Activated T-cell treated with anti-CD3 and anti-CD28 coated beads, Interleukin-2, amount 50 U/mL, for 1 hour (primary cell): ENCODE measurements at regions not wholly inside any gene's neighbourhood (a gene's known extent, or its start where the extent isn't known, plus 50 kb on each side); places are given as distances from the start of the nearest gene placed in this dataset.
"Not testable (repeated sequence)": the region's sequence is repeated elsewhere in the genome, so short reads cannot be mapped to it uniquely, and the experiment has no call there.

Experiments used
- DNase-seq: peaks from one replicate; pipeline ENCODE4 v3.0.0-alpha.2; 2020

DNA sequence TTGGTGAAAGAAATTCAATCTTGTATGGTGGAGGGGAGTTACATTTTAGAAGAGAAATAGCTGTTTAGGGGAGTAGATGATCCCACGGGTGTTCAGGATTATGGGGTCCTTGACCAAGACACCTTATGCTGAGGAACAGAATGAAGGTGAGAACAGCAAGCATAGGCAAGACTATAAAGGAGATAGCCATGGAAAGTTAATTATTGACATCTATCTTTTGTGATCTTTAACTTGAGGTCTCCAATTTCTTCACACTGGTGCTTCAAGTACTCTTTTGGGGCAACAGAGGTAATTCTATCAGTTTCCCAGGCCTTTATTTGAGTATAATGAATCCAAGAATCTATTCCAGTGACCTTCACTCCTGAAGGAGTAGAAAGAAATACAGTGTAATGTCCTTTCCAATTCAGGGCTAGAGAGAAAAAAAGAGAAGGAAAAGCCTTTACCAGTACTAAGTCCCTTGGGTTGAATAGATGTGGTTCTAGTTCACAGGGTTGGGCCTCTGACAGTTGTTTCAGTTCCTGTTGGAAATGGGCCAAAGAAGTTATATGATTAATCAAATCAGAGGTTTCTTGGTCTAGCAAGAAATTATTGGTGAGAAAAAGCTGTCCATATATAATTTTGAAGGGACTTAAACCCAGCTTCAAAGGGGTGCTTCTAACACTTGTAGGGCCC is 2104.1 kb upstream of the ACO1 start:
- DNase-seq: no peak

DNA sequence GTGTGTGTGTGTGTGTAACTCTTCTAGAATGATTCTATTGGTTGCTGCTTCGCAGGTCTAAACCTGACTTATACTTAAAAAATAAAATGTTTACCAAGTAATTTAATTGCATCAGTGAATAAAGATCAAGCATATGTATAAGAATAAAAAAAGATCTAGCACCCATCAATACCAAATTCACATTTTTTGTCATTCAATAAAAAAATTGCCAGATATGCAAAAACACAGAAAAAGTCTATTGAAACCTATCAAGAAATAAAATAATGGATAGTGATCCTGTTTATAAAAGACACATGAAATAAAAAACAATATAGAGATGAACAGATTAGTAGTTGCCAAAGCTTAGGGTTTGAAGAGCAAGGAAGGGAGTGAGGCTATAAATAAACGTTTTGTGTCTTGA is 2095.0 kb upstream of the ACO1 start:
- no peak for DNase-seq

GRCh38 chr9:30292026-30292425 is 2092.4 kb upstream of the ACO1 start:
- not testable (repeated sequence) for DNase-seq

DNA sequence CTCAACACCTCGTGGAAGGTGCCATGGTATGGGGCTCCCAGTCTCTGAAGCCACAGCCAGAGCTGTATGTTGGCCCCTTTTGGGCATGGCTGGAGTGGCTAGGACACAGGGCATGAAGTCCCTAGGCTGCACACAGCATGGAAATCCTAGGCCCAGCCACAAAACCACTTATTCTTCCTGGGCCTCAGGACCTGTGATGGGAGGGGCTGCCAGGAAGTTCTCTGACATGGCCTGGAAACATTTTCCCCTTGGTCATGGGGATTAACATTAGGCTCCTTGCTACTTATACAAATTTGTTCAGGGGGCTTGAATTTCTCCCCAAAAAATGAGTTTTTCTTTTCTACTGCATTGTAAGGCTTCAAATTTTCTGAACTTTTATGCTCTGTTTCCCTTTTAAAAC is 2091.2 kb upstream of the ACO1 start:
- DNase-seq: no peak

DNA sequence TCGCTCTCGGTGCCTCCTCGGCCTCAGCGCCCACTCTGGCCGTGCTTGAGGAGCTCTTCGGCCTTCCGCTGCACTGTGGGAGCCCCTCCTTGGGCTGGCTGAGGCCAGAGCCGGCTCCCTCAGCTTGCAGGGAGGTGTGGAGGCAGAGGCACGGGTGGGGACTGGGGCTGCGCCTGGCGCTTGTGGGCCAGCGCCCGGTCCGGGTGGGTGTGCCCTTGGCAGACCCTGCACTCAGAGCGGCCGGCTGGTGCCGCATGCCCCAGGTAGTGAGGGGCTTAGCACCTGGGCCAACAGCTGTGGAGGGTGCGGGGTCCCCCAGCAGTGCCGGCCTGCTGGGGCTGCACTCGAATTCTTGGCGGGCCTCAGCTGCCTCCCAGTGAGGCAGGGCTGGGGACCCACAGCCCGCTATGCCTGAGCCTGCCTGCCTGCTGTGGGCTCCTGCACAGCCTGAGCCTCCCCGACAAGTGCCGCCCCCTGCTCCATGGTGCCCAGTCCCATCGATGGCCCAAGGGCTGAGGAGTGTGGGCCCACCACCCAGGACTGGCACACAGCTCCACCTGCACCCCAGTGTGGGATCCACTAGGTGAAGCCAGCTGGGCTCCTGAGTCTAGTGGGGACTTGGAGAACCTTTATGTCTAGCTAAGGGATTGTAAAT is 2085.2 kb upstream of the ACO1 start:
- no peak for DNase-seq

- DNase-seq: no peak
Observed at GRCh38 chr9:30301271-30301963, 2083.0 kb upstream of the ACO1 start.

- no peak for DNase-seq
Observed at GRCh38 chr9:30310711-30311110, 2073.7 kb upstream of the ACO1 start.

DNA sequence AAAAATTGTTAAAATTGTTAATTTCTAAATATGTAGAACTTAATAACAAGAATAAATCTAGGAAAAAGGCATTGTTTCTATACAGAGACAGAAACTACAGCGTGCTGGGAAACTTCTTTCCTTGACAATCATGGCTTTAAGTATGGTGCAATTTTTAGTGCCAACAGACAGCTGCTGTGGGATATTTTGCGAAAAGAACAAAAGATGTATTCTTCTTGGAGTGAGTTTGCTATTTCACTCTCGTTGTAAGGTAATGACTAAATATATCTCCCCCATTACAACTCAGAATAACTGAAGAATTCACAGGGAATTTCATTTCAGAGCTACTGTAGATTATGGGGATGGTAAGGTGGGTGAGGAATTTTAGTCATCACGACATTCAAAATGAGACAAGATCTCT is 2055.0 kb upstream of the ACO1 start:
- no peak for DNase-seq

- DNase-seq: no peak
Observed at GRCh38 chr9:30348904-30349303, 2035.5 kb upstream of the ACO1 start.

GRCh38 chr9:30349526-30350513 is 2034.6 kb upstream of the ACO1 start:
- no peak for DNase-seq

DNA sequence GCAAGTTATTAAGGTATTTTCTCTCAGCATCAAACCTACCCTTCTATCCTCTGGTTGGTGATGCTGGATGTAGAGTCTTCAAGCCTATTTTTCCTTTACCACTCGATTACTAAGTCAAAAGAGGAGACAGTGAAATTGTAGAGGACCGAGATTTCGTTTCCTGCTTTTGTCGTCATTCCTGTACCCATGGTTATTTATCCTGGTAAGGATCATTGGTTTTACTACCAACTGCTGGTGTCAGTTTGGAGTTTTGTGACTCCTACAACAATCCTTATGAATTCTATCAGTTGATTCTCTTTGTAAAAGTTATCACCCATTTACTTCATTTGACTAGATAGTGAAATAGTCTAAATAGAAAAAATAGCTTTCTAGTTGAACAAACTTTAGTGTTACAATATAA is 2028.2 kb upstream of the ACO1 start:
- no peak for DNase-seq

GRCh38 chr9:30362373-30362772 is 2022.1 kb upstream of the ACO1 start:
- DNase-seq: no peak

DNA sequence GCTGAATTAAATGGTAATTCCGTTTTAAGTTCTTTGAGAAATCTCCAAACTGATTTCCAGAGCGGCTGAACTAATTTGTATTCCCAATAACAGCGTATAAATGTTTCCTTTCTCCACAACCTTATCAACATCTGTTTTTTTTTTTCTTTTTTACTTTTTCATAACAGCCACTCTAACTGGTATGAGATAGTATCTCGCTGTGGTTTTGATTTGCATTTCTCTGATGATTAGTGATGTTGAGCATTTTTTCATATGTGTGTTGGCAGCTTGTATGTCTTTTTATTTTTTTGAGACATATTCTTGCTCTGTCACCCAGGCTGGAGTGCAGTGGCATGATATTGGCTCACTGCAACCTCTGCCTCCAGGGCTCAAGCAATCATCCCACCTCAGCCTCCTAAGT is 2018.3 kb upstream of the ACO1 start:
- not testable (repeated sequence) for DNase-seq

GRCh38 chr9:30382271-30382670 is 2002.2 kb upstream of the ACO1 start:
- no peak for DNase-seq

- no peak for DNase-seq
Observed at GRCh38 chr9:30410273-30410672, 1974.2 kb upstream of the ACO1 start.

- no peak for DNase-seq
Observed at GRCh38 chr9:30411571-30411970, 1972.9 kb upstream of the ACO1 start.

GRCh38 chr9:30459156-30459555 is 1925.3 kb upstream of the ACO1 start:
- no peak for DNase-seq

GRCh38 chr9:30476826-30477225 is 1907.6 kb upstream of the ACO1 start:
- DNase-seq: no peak

DNA sequence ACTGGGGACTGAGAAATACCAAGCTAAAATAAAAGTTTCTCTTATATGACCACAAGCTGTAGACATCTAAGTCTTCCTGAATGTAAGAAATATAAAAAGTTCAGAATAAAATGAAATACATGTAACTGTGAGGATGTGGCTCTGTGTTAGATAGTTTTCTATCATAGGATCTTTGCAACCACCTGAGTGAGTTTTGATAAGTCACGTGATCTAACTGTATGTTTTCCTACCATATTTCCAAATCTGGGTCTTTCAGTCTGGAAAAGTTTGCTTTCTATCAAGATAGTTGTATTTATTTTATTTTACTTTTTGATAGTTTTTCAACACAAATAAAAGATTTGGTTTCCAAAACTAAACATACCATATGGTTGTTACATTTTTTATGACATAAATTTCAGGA is 1905.8 kb upstream of the ACO1 start:
- no peak for DNase-seq

DNA sequence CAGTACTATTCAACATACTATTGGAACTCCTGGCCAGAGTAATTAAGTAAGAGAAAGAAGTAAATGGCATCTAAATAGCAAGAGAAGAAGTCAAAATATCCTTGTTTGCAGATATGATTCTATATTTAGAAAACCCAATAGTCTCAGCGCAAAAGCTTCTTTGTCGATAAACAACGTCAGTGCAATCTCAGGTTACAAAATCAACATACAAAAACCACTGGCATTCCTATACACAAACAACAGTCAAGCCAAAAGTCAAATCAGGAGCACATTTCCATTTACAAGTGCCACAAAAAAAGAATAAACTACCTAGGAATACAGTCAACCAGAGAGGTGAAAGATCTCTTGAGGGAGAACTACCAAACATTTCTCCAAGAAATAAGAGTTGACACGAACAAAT is 1901.9 kb upstream of the ACO1 start:
- no peak for DNase-seq

DNA sequence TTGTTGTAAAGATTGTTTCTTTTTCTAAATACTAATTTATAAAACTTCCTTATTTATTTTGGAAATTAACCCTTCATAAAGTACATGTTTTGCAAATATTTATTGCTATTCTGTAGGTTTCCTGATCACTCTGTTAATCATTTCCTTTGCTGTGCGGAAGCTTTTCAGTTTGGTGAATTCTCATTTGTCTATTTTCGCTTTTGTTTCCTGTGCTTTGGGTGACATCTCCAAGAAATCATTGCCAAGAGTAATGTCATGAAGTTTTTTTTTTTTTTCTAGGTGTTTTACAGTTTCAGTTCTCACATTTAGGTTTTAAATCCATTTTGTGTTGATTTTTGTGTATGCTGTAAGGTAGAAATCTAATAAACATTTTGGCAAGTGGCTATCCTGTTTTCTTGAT is 1899.8 kb upstream of the ACO1 start:
- no peak for DNase-seq

GRCh38 chr9:30504502-30504905 is 1879.9 kb upstream of the ACO1 start:
- no peak for DNase-seq

DNA sequence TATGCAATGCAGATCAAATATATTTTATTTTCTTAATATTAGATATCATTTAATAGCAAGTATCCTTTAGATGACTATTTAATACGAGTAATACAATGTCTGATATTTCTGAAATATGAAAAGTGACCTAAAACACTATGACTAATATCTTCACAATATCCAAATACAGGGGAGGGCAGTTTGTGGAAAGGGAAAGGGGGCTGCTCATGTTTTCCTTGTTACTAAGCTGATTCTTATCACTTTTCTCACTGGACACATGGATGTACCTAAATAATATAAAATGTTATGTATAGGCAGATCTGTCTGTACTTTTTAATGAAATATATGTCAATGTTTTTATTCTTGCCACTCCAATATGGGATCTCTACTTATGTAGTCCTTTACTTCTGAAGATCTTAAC is 1879.1 kb upstream of the ACO1 start:
- DNase-seq: no peak
